HG03060 (cell line): ENCODE measurements at regions not wholly inside any gene's neighbourhood (a gene's known extent, or its start where the extent isn't known, plus 50 kb on each side); places are given as distances from the start of the nearest gene placed in this dataset.
A peak's percentile ranks its signal among the peaks of the same experiment; 100 is the strongest.

Source experiments
- ATAC-seq: cut with Tn5 transposase; IDR thresholded peaks from one replicate; pipeline ENCODE4 v1.9.1; 2021; ENCODE audit warnings: low read depth, moderate number of reproducible peaks; ENCODE audit not compliant: unreplicated experiment

DNA sequence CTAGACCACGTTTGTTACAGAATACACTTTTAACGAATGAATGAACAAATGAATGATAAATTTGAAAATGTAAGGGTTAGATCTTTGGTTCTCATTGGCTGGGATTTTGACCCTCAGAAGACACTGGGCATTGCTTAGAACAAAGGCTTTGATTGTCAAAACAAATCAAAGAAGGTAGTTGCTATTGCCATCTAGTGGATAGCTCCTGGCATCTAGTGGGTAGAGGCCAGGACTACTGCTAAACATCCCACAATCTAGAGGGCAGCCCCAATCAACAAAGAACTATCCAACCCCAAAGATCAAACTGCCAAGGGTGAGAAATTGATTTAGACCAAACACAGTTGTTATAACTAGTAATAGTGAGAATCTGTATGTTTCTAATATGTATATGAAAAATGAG is 552.3 kb downstream of the KCNJ3 start:
- no peak for ATAC-seq

DNA sequence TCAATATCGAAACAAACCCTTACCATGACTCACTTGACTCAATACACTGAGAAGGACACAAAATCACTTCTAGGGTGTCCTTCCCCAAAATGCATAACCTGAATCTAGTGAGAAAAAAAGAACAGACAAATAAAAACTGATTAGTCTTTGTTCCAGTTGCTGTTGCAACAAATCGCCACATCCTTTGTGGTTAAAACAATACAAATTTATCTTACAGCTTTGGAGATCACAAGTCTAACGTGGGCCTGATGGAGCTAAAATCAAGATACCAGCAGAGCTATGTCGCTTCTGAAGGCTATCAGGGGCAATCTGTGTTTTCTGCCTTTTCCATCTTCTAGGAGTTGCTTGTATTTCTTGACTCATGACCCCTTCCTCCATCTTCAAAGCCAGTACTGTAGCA is 541.7 kb downstream of the KCNJ3 start:
- ATAC-seq = no peak

DNA sequence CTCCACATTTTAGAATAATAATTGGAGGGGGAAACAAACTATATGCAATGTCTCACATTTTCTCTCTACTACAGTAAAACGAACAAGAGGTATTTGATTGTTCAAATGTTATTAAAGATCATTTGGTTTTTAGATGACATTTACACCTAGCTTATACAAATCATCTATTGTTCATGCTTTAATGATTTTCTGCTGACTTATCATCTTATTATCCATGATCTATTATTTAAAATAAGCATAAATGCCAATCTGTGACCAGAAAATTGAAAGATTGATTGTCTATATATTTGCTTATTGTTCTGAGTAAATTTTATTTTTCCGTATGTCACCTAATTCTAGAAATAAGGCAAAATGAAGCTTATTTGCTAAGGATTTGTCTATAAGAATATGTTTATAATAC is 537.2 kb downstream of the KCNJ3 start:
- ATAC-seq = no peak

DNA sequence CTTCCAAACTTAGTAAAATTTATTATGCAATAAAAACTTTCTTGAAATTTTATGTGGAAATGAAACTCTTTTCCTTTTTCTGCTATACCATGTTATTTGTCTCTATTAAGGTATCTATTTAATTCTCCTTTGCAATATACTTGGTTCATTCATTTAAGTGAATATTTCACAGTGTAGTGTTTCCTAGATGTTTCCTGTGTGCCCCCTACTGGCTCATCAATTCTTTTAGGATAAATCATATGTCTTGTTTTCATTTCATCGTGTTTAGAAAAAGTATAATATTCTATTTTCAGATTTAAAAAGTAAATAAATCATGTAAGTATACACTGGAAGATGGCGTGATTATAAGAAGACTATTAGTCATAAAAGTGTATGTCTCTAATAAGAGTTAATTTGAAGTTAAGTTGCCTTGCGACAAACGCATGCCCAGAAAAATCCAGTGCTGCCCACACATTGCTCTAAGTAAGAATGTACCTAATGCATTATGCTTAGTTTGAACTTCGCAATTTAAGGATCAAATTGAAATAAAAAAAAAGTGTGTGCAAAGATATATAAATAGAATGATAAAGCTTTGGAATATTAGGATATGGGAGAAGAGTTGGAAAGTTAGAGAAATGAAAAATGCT is 525.4 kb downstream of the KCNJ3 start:
- ATAC-seq = no peak

DNA sequence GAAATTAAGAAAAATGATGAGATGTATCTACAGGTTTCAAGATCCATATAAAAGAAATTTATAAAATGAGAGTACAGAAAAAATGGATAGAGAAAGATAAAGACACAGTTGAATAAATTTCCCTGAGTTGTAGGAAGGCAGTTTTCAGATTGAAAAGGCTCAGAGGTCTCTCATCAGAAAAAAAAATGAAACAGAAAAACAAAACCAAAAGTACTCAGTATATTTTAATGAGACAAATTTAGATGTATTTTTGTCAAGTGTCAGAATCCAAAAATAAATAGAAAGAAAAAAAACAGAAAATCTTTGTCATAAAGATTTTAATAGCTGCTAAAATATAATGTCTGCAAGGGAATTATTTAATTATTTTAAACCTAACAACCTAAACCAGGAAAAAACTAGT is 520.5 kb downstream of the KCNJ3 start:
- ATAC-seq = no peak

DNA sequence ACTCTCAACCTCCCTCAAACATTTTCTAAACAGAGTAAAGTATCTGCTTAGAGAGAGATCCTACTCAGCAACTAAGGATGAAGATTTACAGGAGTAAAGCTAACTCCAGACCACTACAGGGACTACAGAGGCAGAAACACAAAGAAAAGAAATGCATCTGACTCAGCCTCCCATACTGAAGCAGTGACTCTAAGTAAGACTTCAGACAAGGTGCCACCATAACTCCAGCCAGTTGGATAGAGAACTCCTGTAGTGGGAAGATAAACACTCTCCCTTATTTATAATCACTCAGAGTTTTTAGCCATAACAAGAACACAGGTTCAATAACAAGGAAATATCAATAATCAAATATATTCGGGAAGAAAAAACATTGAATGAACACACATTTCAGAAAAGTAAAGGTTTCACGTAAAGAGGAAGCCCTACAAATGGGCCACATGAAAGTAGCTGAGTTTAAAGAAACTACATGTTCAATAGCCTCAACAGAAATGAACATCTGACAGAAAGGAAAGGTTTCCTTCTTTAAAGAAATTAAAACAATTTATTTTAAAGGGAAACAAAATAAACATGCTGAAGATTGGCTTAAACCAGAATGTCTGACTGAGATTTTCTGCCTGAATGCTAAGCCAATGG is 519.9 kb downstream of the KCNJ3 start:
- no peak for ATAC-seq

DNA sequence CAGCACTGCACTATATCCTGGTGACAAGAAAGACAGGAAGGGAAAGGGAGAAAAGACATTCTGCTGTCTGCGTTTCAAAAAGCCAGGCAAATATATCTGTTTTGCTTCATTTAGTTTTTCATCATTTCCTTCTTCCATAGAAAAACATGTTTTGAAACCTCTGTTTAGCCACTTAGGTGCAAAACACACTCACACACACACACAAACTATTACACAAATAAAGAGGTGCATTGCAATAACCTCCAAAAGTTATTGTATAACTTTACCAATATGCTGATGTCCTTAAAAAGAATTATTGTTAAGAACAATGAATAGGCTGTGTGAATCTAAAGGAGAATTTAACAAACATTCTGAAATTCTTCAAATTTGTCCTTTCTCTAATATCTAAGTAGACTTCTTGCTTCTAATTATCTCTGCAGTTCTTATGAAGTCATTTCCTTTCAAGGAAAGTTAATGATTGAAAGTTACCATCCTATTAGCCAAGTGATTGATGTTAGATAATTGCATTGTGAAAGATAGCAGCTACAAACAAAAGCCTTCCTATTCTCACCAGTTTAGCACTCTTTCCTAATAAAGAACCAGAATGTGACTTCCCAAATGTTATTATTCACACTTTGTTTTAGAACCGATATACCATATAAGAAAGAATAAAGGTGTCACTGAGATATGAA is 516.7 kb downstream of the KCNJ3 start:
- no peak for ATAC-seq

DNA sequence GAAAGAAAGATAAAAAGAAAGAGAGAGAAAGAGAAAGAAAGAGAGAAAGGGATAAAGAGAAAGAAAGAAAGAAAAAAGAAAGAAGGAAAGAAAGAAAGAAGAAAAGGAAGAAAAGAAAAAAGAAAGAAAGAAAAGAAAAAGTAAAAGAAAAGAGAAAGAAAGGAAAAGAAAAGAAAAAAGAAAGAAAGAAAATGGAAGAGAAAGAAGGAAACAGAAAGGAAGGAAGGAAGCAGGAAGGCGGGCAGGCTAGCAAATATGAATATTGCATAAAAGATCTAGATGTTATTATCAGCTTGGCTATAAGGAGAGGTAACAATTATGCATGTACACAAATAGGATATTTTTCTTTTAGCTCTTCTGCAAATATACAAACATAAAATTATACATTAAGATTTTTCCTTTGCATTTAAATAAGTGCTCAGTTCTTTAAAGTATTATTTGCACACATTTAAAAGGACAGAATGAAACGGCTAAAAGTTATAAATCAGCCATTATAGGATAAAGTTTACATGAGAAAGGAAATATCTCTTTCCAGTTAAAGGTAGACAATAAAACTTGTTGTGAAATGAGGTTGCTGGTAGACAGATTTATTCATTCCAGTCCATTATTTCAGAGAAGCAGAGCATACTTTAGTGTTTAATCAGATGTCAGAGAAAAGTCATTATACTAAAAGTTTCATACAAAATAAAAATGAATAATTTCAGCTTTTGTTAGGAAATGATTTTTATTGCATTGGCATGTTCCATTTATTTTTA is 511.4 kb downstream of the KCNJ3 start:
- no peak for ATAC-seq

DNA sequence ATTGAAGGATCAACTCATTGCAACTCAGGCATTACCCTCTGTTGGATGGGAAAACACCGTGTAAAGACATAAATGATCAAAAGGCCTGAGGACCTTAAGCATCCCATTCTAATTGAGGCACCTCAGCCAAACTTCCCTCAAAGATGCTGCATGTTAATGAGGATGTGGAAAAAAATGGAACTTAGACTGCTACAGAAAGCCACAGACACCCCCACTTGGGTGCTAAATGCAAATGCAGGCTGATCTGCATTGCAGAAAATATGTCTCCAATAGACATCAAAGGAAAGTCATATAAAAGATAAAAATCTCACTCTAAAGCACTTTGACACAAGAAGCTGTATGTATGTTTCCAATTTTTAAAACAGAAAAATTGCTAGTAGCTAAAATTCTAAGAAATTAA is 504.7 kb downstream of the KCNJ3 start:
- no peak for ATAC-seq

DNA sequence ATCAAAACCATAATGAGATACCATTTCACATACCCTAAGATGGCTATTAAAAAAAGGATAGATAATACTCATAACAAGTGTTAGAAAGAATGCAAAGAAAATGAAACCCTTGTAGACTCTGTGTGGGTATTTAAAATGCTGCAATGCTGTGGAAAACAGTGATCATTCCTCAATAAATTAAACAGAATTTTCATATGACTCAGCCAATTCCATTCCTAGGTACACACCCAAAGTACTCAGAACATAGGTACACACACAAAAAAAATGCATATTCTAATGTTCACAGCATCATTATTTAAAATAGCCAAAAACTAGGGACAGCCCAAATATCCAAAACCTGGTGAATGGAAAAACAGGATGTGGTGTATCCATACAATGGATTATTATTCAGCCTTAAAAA is 502.3 kb downstream of the KCNJ3 start:
- ATAC-seq = no peak

DNA sequence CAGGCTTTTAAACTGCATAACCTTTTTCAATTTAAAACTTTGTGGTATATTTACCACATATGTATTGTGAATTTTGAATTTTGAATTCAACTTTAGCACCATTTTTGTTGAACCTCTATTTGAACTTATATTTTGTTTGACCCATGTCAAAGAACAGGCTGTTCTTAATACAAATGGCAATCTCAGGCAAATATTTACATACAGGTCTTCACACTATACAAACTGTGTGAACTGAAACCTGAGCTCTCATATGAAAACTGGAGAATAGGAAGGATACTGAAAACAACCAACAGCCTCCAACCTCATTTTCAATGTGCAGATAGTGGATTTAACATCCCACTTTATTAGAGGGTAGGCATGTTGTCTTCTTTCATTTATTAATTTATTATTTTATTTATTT is 491.8 kb downstream of the KCNJ3 start:
- no peak for ATAC-seq

DNA sequence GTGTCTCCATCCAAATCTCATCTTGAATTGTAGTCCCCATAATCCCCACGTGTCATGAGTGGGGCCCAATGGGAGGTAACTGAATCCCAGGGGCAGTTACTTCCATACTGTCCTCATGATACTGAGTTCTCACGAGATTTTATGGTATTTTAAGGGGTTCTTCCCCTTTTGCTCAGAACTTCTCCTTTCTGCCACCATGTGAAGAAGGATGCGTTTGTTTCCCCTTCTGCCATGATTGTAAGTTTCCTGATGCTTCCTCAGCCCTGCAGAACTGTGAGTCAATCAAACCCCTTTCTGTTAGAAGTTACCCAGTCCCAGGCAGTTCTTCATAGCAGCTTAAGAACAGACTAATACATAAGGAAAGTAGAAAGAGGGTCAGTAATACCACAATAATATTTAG is 480.4 kb downstream of the KCNJ3 start:
- no peak for ATAC-seq

DNA sequence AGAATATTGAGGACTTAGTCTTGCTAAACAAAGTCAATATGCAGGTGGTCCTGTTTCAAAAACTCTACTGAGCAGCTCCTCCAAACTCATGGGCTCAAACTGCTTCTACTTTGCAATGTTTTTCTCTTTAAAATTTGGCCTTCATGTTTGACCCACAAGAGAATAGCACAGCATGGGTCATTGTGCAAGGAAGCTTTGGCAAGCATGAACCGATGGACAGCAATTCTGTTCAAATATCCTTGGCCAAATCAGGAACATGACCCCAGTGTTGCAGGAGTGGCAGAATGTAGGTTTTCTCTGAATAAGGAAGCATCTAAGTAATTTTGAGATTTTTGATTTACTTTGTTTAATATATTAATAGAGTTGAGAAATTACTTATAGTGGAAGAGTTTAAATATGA is 477.9 kb downstream of the KCNJ3 start:
- no peak for ATAC-seq

DNA sequence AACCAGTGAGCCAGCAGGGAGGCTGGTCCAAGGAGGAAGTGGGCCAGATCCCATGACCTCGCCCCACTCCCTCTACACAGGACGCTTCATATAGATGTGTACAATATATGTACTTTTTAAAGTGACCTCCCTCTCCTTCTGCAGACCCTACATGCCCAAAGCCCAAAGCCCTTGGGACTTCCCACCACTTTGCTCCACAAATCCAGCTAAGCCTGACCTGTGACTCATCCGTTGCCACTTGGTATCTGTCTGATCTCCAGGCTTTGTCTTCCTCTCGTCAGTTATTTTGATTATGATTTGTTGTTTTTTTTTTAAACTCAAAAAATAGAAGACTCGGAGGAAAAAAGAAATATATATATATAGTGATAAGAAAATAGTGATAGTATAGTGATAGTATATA is 470.8 kb downstream of the KCNJ3 start:
- ATAC-seq = no peak

DNA sequence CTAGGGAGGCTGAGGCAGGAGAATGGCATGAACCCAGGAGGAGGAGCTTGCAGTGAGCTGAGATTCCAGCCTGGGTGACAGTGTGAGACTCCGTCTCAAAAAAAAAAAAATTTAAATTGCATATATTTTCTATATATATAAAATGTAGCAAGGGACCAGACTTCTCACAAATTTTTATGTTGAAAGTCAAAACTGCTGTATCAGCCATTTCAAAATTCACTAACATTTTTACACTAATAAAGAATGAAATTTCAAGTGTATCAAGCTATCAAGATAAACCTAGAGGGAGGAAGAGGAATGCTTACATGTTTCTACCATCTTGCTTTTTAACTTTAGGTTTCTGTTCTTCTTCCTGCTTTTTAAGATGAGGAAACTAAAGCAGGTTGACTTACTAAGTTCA is 464.0 kb downstream of the KCNJ3 start:
- ATAC-seq = no peak

DNA sequence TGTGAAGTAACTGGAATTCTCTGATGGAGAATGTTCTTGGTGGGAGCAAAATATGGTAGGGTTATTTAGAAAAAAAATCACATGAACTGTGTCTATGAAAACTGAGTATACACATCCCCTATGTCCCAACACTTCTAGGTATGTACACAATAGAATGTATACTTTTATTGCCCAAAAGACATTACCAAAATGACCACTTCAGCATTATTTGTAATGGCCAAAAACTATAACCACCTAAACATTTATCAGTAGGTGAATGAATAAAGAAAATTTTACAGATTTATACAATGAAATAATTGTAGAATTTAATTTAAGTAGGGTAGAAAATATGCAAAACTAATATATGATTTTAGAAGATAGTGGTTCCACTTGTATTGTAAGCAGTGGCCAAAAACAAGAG is 462.8 kb downstream of the KCNJ3 start:
- ATAC-seq = no peak

DNA sequence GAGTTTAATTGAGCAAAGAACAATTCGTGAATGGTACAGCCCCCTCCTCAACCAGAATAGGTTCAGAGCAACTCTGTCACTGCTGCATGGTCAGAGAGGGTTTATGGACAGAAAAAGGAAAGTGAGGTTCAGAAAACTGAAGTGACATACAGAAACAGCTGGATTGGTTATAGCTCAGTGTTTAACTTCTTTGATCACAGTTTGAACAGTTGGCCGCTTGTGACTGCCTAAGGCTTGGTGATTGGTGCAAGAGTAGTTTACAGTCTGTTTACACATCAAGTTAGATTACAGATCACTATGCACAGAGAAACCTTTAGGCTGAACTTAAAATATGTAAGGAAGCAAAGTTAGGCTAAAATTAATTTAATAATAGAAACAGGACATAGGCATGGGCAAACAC is 459.2 kb downstream of the KCNJ3 start:
- ATAC-seq = no peak

DNA sequence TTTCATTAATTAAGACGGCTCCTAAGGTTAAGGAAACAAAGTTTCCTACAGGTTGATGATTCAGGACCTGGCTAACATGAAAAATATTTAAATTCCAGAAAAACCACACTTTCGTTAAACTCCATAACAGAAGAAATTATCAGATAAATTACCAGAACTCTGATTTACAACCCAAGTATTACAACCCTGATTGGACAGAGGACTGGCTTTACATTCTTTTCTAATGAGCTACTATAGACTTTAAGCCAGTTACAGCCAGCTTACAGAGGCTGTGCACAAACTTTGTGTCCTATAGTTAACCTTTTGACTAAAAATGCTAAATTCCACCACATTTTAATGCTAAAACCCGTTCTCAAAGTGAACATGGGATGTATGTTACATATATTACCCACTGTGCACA is 458.6 kb downstream of the KCNJ3 start:
- ATAC-seq = no peak

DNA sequence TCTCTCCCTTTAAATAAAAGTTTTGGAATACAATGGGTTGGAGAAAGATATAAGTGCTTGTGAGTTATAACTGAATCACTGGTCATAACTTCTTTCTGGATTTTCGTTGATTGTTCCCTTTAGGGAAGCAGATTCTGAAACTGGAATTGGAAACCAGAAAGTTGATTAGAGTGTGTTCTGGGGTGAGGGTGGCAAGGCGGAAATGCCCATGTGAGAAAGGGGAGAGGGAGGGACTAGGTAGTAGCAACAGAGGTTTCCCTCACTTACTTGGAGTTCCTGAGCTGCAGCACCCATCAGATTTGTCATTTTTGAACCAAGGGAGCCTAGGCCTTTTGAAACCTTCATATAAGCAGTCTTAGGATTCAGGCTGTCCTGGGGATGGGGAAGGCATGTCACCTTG is 453.4 kb downstream of the KCNJ3 start:
- ATAC-seq = no peak

DNA sequence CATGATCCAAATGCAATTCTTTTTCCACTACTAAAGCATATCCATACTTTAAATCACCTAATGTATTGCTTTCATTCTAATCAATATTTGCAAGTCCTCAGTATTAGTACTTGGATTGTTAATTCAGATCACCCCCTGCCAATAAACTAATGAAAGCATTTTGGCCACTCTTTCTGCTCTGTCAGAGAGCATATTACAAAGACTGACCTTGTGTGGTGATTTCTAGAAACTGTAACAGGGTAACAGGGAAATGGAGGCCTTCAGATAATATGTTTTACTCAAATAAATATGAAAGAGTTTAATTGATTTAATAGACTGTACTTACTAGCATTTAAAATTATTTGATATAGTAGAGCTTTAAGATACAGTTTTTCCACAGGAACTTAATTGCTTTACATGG is 453.0 kb downstream of the KCNJ3 start:
- ATAC-seq = no peak

DNA sequence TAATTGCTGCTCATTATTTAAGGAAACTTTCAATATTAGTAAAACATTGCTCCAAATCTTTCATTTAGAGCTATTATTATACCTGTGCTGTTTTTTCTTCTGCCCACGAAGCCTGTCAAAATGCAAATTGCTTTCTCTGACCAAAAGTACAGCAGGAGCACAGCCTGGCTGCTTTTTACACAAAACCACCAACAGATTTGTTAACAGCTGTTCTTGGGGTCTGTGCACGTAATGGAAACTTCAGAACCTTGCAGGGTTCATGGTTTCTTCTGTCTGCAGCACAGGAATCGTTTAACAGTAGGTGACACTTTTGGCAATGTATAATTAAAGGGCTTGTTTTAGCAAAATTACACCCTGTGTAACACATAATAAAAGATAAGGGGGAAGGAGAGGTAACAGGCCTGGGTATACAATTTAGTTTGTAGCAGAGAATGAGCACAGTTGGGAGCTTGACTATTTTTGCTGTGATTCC is 447.3 kb downstream of the KCNJ3 start:
- ATAC-seq = peak; percentile 98
